H9 (cell line): ENCODE measurements at regions not wholly inside any gene's neighbourhood (a gene's known extent, or its start where the extent isn't known, plus 50 kb on each side); places are given as distances from the start of the nearest gene placed in this dataset.

ENCODE experiments used
- DNase-seq: peaks from one replicate; pipeline ENCODE4 v3.0.0-alpha.2; 2017
- H2AFZ ChIP-seq: one replicate; pipeline ENCODE4 v1.6.1; 2013; ENCODE audit warnings: mild to moderate bottlenecking, low read length, control low read depth, moderate library complexity
- H2AK5ac ChIP-seq: 2 replicates; pipeline ENCODE4 v1.6.1; 2013; ENCODE audit warnings: low read length, control low read depth, mixed read lengths; ENCODE audit not compliant: insufficient read length
- H2BK120ac ChIP-seq: one replicate; pipeline ENCODE4 v1.6.1; 2013; ENCODE audit warnings: low read depth, mild to moderate bottlenecking, low read length, control low read depth, inconsistent platforms; ENCODE audit not compliant: poor library complexity, severe bottlenecking
- H2BK12ac ChIP-seq: 2 replicates; pipeline ENCODE4 v1.6.1; 2013; ENCODE audit warnings: low read length, control low read depth, mixed read lengths, low read depth; ENCODE audit not compliant: insufficient read length
- H2BK15ac ChIP-seq: 2 replicates; pipeline ENCODE4 v1.6.1; 2013; ENCODE audit warnings: low read depth, low read length, control low read depth
- H2BK20ac ChIP-seq: one replicate; pipeline ENCODE4 v1.6.1; 2013; ENCODE audit warnings: low read depth, mild to moderate bottlenecking, low read length, control low read depth, inconsistent platforms; ENCODE audit not compliant: poor library complexity, severe bottlenecking
- H2BK5ac ChIP-seq: 2 replicates; pipeline ENCODE4 v1.6.1; 2013; ENCODE audit warnings: low read length, control low read depth, mixed read lengths; ENCODE audit not compliant: insufficient read length
- H3K14ac ChIP-seq: 2 replicates; pipeline ENCODE4 v1.6.1; 2013; ENCODE audit warnings: low read length, control low read depth; ENCODE audit not compliant: insufficient read depth
- H3K18ac ChIP-seq: 2 replicates; pipeline ENCODE4 v1.6.1; 2013; ENCODE audit warnings: low read depth, mild to moderate bottlenecking, mixed read lengths, low read length, control low read depth; ENCODE audit not compliant: insufficient read length
- H3K23ac ChIP-seq: 2 replicates; pipeline ENCODE4 v1.6.1; 2013; ENCODE audit warnings: low read length, control low read depth, mixed read lengths, low read depth; ENCODE audit not compliant: insufficient read length
- H3K23me2 ChIP-seq: 2 replicates; pipeline ENCODE4 v1.6.1; 2013; ENCODE audit warnings: low read depth, mild to moderate bottlenecking, mixed read lengths, low read length, control low read depth; ENCODE audit not compliant: insufficient read length, poor library complexity, severe bottlenecking
- H3K27ac ChIP-seq: 2 replicates; pipeline ENCODE4 v1.5.1; 2013; ENCODE audit warnings: low read length, control low read depth, mixed read lengths, low read depth; ENCODE audit not compliant: insufficient read length
- H3K27me3 ChIP-seq: 2 replicates; pipeline ENCODE4 v1.6.1; 2013; ENCODE audit warnings: low read length, control low read depth, inconsistent platforms; ENCODE audit not compliant: insufficient read depth
- H3K4ac ChIP-seq: 2 replicates; pipeline ENCODE4 v1.6.1; 2013; ENCODE audit warnings: low read depth, mild to moderate bottlenecking, control low read depth, inconsistent platforms, low read length, moderate library complexity
- H3K4me1 ChIP-seq: 2 replicates; pipeline ENCODE4 v1.6.1; 2013; ENCODE audit warnings: low read length, control low read depth, inconsistent platforms; ENCODE audit not compliant: insufficient read depth
- H3K4me2 ChIP-seq: 2 replicates; pipeline ENCODE4 v1.6.1; 2013; ENCODE audit warnings: low read length, control low read depth, mixed read lengths; ENCODE audit not compliant: insufficient read length, insufficient read depth
- H3K56ac ChIP-seq: 2 replicates; pipeline ENCODE4 v1.6.1; 2013; ENCODE audit warnings: low read depth, mild to moderate bottlenecking, mixed read lengths, low read length, control low read depth; ENCODE audit not compliant: insufficient read length
- H3K79me1 ChIP-seq: 2 replicates; pipeline ENCODE4 v1.6.1; 2013; ENCODE audit warnings: low read depth, mild to moderate bottlenecking, moderate library complexity, low read length, control low read depth, inconsistent platforms; ENCODE audit not compliant: insufficient read depth, poor library complexity, severe bottlenecking
- H3K79me2 ChIP-seq: 2 replicates; pipeline ENCODE4 v1.6.1; 2013; ENCODE audit warnings: low read length, control low read depth, inconsistent platforms; ENCODE audit not compliant: insufficient read depth
- H3K9ac ChIP-seq: 2 replicates; pipeline ENCODE4 v1.6.1; 2013; ENCODE audit warnings: low read length, control low read depth, mixed read lengths; ENCODE audit not compliant: insufficient read length; ENCODE audit errors: extremely low read depth
- H3K9me3 ChIP-seq: one replicate; pipeline ENCODE4 v1.6.1; 2013; ENCODE audit warnings: low read depth, low read length, inconsistent platforms; ENCODE audit not compliant: control insufficient read depth
- H3T11ph ChIP-seq: one replicate; pipeline ENCODE4 v1.6.1; 2013; ENCODE audit warnings: mild to moderate bottlenecking, low read length, control low read depth, inconsistent platforms
- H4K20me1 ChIP-seq: one replicate; pipeline ENCODE4 v1.6.1; 2013; ENCODE audit not compliant: control insufficient read depth, insufficient read length, insufficient read depth
- H4K5ac ChIP-seq: 2 replicates; pipeline ENCODE4 v1.6.1; 2013; ENCODE audit warnings: low read depth, mild to moderate bottlenecking, mixed read lengths, low read length, control low read depth; ENCODE audit not compliant: insufficient read length
- H4K8ac ChIP-seq: replicated peaks from 2 replicates; pipeline ENCODE4 v1.6.1; 2013; ENCODE audit warnings: low read length, control low read depth, mixed read lengths, low read depth; ENCODE audit not compliant: insufficient read length
- H4K91ac ChIP-seq: 2 replicates; pipeline ENCODE4 v1.6.1; 2013; ENCODE audit warnings: low read depth, mild to moderate bottlenecking, moderate library complexity, mixed read lengths, low read length, control low read depth; ENCODE audit not compliant: insufficient read length
- H3K27ac Mint-ChIP-seq, 3 experiments: 2 replicates in 2 of 3; 3 replicates in 1 of 3; pipeline ENCODE4 v1.8.0; 2020 to 2021; ENCODE audit warnings: mixed read lengths in 3 of 3, mild to moderate bottlenecking in 1 of 3, moderate library complexity in 1 of 3
- H3K27me3 Mint-ChIP-seq: 2 replicates; pipeline ENCODE4 v1.8.0; 2021; ENCODE audit warnings: low read depth, mild to moderate bottlenecking, moderate library complexity, mixed read lengths
- H3K36me3 Mint-ChIP-seq, 3 experiments: 2 replicates in 2 of 3; 3 replicates in 1 of 3; pipeline ENCODE4 v1.8.0; 2020 to 2021; ENCODE audit warnings: low read depth in 3 of 3, mixed read lengths in 3 of 3; ENCODE audit not compliant: insufficient read depth in 1 of 3
- H3K4me1 Mint-ChIP-seq, 2 experiments: 2 replicates each; pipeline ENCODE4 v1.8.0; 2020; ENCODE audit warnings: mixed read lengths in 2 of 2
- H3K4me3 Mint-ChIP-seq, 2 experiments: 2 replicates in 1 of 2; 3 replicates in 1 of 2; pipeline ENCODE4 v1.8.0; 2020 to 2021; ENCODE audit warnings: mild to moderate bottlenecking in 2 of 2, mixed read lengths in 2 of 2, moderate library complexity in 1 of 2
- H3K9me3 Mint-ChIP-seq, 2 experiments: 2 replicates in 1 of 2; 3 replicates in 1 of 2; pipeline ENCODE4 v1.8.0; 2020; ENCODE audit warnings: mild to moderate bottlenecking in 2 of 2, mixed read lengths in 2 of 2, moderate library complexity in 1 of 2
- WGBS: extraction: QIAGEN DNeasy Blood & Tissue Kit; methylation state at CpG from one replicate; pipeline ENCODE4 v1.1.7; 2013; ENCODE audit warnings: missing lambda C conversion rate, low lambda C conversion rate, mixed read lengths; ENCODE audit not compliant: insufficient read length; ENCODE audit errors: extremely low coverage; 5-methylcytosine and 5-hydroxymethylcytosine counted together
- TF ChIP-seq, protein P1 (sequence below): fragments of 200-600 bp; sonication (generic); conservative IDR thresholded peaks from 3 replicates; pipeline ENCODE4 v1.8.0; 2021; ENCODE audit warnings: antibody characterized with exemption, mild to moderate bottlenecking

DNA sequence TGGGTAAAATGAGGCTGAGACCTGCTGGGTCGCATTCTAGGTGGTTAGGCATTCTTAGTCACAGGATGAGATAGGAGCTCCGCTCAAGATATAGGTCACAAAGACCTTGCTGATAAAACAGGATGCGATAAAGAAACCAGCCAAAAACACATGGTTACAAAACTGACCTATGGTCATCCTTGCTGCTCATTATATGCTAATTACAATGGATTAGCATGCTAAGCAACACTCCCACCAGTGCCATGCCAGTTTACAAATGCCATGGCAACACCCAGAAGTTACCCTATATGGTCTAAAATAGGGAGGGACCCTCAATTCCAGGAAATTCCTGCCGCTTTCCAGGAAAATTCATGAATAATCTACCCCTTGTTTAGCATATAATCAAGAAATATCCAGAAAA is 132.4 kb downstream of the BRMS1L start:
- H2BK15ac ChIP-seq: no peak overlapping the region
- H3K9ac ChIP-seq: no peak overlapping the region
- no peak overlapping the region for H3K56ac ChIP-seq
- H3K4me3 Mint-ChIP-seq: no peak overlapping the region
- H3T11ph ChIP-seq: no peak overlapping the region
- no peak overlapping the region for H3K18ac ChIP-seq
- H4K5ac ChIP-seq: no peak overlapping the region
- H3K27ac ChIP-seq: no peak overlapping the region
- H3K23me2 ChIP-seq: no peaks in the 10 kb centered on the region
- no peaks in the 10 kb centered on the region for H3K27me3 ChIP-seq
- no peaks in the 10 kb centered on the region for H3K79me1 ChIP-seq
- no peak overlapping the region for H2BK5ac ChIP-seq
- H2AK5ac ChIP-seq: no peak overlapping the region
- H3K27ac Mint-ChIP-seq: no peak overlapping the region
- no peak overlapping the region for H3K23ac ChIP-seq
- H3K4me1 ChIP-seq: no peaks in the 10 kb centered on the region
- H3K4ac ChIP-seq: no peak overlapping the region
- peaks cover 10 to 14% of the 10 kb centered on the region in 2 experiments for H3K4me1 Mint-ChIP-seq
- H3K27me3 Mint-ChIP-seq: no peaks in the 10 kb centered on the region
- H2BK20ac ChIP-seq: no peak overlapping the region
- no peaks in the 10 kb centered on the region for H4K20me1 ChIP-seq
- H3K4me2 ChIP-seq: no peak overlapping the region
- no peak overlapping the region for H2BK12ac ChIP-seq
- no peaks in the 10 kb centered on the region for H3K9me3 ChIP-seq
- H4K8ac ChIP-seq: no peak overlapping the region
- TF ChIP-seq, protein P1, sequence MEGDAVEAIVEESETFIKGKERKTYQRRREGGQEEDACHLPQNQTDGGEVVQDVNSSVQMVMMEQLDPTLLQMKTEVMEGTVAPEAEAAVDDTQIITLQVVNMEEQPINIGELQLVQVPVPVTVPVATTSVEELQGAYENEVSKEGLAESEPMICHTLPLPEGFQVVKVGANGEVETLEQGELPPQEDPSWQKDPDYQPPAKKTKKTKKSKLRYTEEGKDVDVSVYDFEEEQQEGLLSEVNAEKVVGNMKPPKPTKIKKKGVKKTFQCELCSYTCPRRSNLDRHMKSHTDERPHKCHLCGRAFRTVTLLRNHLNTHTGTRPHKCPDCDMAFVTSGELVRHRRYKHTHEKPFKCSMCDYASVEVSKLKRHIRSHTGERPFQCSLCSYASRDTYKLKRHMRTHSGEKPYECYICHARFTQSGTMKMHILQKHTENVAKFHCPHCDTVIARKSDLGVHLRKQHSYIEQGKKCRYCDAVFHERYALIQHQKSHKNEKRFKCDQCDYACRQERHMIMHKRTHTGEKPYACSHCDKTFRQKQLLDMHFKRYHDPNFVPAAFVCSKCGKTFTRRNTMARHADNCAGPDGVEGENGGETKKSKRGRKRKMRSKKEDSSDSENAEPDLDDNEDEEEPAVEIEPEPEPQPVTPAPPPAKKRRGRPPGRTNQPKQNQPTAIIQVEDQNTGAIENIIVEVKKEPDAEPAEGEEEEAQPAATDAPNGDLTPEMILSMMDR: no peak
- no peaks in the 10 kb centered on the region for H3K9me3 Mint-ChIP-seq
- WGBS: no CpG with 5 or more reads among the region's 4 CpGs
- DNase-seq: no peak
- no peaks in the 10 kb centered on the region for H3K36me3 Mint-ChIP-seq
- no peak overlapping the region for H4K91ac ChIP-seq
- H2AFZ ChIP-seq: no peak overlapping the region
- H3K79me2 ChIP-seq: no peaks in the 10 kb centered on the region
- H3K14ac ChIP-seq: no peak overlapping the region
- no peak overlapping the region for H2BK120ac ChIP-seq
